Inflammatory macrophage (primary cell): ENCODE measurements at regions not wholly inside any gene's neighbourhood (a gene's known extent, or its start where the extent isn't known, plus 50 kb on each side); places are given as distances from the start of the nearest gene placed in this dataset.

ENCODE experiments used
- DNase-seq, 2 donors: peaks; one replicate each; pipeline ENCODE4 v3.0.0-alpha.2; 2020 to 2022

DNA sequence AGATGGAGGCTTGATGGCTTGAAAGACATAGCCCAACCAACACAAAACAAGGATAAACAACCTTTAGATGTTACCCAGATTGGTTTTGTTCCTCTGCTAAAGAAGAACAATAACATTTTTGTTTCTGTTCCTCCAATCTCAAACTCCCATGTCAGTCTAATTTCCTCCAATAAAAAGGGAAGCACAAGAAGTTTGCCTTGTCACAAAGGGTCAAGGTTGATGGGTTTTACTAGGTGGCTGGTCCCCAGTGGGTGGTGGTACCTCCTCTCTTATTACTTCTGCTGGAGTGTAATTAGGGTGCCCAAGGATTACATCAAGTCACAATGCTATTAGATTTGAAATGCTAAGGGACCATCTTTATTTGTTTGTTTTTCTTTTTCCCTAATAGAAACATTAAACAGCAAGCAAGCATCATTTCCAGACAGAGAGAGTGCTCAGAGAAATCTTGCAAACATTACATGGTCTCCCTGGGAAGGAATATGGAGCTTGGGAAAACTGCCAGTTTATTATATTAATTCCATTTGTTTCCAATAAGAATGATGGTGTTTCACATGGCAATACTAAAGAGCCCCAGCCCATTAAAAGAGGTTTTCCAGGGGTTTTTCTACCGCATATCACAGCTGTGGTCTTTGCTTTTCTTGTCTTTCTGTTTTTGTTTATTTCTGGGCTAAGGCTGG is 78.3 kb upstream of the AOAH start:
- DNase-seq: peak; percentile 21 to 23

- no peak for DNase-seq
Observed at GRCh38 chr7:36796850-36797536, 72.7 kb upstream of the AOAH start.

GRCh38 chr7:36795451-36796021 is 71.2 kb upstream of the AOAH start:
- DNase-seq: no peak

- DNase-seq: no peak
Observed at GRCh38 chr7:36794689-36795088, 70.4 kb upstream of the AOAH start.

DNA sequence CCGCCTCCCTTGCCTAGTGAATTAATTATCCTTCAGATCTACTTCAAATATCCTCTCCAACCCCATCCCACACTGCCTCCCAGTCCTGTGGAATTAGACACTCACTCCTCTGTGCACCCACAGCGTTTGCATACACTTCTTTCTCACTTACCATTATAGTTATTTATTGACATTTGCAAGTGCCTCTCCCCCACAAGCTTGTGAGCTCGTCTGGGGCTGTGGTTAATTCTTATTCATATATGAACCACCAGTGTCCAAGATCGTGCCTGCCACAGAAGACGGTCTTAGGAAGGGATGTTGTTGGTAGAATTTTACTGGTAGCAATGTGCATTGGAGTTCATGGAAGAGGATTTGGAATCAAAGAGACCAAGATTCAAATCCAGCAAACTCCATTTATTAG is 68.1 kb upstream of the AOAH start:
- DNase-seq: no peak

DNA sequence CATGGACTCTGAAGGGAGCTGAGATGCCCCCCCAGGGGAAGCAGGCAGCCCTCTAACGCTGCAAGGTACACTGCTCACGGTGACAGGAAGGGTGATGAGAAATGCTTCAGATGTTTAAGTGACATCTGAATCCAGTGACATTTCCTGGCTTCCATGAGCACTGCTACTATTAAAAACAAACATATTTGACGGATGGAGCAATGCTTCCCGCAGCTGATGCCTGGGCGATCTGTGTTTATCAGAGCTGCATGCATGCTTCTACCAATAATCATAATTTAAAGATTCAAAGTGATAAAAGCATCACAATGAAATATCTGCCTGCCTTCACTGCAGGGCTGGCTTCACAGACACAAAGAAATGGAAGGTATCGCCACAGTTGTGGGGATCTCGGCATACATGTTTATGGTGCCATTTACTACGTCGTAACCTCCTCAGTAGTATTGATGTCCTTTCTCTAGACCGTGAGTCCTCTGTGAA is 66.1 kb upstream of the AOAH start:
- DNase-seq: no peak

DNA sequence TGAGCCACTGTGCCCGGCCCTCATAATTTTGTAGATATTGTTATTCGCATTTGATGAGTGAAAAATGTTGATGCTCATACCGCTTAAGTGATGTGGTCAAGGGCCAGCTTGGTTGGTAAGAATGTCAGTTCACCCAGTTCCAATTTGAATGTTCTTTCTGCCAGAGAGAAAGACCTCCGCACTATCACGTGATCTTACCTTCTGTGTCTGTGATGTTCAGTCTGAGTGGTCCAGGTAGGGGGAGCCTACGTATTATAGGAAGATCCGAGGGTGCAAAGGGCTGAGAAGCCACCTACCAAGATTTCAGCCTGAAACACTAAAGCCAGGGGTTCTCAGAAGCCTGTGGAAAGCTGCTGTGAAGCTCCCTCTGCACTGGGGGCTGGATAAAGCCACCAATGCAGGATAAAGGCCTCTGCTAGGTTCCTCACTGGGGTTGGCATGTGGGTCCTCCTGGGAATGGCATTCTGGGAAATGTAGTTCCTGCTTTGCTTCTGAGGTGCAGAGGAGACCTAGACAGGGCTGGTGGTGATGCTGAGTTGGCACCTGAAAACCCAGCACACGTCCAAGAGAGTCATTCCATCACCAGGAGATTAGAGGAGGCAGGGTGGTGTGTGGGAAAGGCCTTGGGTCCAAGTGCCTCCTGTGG is 64.7 kb upstream of the AOAH start:
- DNase-seq: no peak

- no peak for DNase-seq
Observed at GRCh38 chr7:36787933-36788378, 63.7 kb upstream of the AOAH start.

DNA sequence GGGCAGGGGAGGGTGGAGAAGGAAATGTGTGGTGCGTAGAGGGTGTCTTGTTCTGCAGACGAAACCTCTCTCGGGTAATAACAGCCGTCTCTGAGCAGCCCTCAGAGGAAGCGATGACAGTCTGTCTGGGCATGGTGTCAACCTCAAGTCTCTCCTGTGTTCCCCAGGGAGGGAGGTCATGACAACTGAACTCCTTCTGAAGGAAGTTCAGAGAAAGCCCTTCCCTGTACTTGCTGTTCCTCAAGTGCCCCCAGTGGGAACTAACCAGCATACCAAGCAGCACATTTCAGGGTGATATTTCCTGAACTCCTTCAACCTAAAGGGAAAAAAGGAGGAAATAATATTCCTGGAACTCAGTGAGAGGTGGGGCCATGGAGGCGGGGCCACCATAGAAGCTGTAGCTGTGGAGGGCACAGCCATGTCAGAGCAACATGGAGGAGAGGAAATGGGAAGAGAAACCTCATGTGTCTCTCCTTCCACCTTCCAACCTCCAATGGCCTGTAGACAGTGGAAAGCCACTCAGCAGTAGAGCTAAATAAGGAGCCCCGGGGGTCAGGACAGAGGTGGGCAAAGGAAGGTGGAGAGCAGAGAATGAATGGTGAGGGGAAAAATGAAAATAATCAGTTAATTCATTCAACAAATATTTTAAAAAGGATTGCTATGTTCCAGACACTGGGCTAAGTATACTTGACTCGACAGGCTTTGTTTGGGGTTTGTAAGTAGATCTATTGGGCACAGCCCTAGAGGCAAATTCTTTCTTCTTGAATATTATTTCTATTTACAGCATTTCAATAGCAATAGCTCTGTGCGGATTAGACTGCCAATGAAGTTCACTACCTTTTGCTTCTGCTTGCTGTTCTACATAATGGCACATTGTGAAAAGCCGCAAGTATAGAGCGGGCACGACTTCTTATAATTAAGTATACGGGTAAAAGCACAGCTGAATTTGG is 61.0 kb upstream of the AOAH start:
- peak; percentile 74 to 83 for DNase-seq

GRCh38 chr7:36781011-36781738 is 56.9 kb upstream of the AOAH start:
- DNase-seq: no peak

GRCh38 chr7:36777855-36778254 is 53.6 kb upstream of the AOAH start:
- no peak for DNase-seq

- no peak for DNase-seq
Observed at GRCh38 chr7:36777062-36777461, 52.8 kb upstream of the AOAH start.

DNA sequence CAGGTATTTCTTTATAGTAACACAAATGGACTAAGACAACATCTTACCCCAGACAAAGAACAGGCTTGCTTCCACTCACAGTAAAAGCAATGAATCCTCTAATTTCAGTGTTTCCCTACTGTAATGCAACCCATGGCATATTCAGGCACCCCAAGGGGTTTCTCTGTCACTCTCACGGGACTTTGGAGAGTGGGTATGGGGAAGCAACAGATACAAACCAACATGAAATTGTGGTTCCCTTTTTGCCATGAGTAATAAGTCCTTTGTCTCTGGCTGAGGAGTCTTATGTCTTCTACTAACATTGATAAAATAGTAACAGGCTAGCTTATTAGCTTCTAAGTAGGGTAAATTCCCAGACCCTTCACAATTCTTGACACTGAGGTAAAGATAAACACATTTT is 51.4 kb upstream of the AOAH start:
- peak; percentile 93 for DNase-seq

DNA sequence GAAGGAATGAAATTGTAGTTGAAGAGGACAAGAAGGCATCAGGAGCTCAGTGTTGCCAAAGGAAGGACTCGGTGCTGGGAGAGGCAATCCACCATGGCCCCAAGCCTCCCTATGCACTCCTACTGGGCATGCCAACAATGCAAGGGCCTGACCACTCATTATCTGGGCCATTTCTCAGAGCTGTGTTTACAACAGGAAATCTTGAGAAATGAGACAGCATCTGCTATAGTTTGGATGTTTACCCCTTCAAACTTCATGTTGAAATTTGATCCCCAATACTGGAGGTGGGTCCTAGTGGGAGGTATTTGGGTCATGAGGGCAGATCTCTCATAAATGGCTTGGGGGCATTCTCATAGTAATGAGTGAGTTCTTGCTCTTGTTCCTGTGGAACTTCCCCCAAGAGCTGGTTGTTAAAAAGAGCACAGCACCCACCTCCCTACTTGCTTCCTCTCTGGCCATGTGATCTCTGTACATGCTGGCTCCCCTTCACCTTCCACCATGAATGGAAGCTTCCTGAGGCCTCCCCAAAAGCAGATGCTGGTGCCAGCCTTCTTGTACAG is 50.8 kb upstream of the AOAH start:
- peak; percentile 66 to 84 for DNase-seq
